SU-DHL-6 (cell line): ENCODE measurements at regions not wholly inside any gene's neighbourhood (a gene's known extent, or its start where the extent isn't known, plus 50 kb on each side); places are given as distances from the start of the nearest gene placed in this dataset.

Experiments
- EZH2phosphoT487 ChIP-seq: fragments of 200-600 bp; sonication (generic), shearing (Covaris generic); conservative IDR thresholded peaks from 2 replicates; pipeline ENCODE4 v1.6.1; 2018; ENCODE audit warnings: mild to moderate bottlenecking, antibody characterized with exemption, low read length, moderate library complexity, mixed read lengths
- TF ChIP-seq, protein P1 (sequence below): fragments of 200-600 bp; sonication (generic); IDR thresholded peaks from one replicate; pipeline ENCODE4 v1.5.1; 2017; ENCODE audit warnings: antibody characterized with exemption, mild to moderate bottlenecking, low read length, moderate library complexity; ENCODE audit not compliant: insufficient read depth, poor library complexity, severe bottlenecking

DNA sequence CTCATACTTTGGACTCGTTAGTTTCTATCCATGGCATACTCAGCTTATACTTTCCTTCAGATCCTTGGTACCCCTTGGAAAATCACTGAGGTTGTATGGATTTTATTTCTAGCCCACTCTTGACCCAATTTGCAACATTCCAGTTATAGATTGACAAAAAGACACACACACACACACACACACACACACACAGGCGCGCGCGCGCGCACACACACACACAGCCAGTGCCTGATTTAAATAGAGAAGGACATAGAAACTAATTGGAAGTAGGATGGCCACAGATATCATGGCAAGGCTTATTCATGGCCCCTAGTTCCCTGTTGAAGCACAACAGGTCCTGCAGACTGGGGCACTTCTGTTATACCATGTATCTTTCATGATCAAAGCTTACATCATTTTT lies 89.1 kb upstream of the CFAP20DC start:
- TF ChIP-seq, protein P1, sequence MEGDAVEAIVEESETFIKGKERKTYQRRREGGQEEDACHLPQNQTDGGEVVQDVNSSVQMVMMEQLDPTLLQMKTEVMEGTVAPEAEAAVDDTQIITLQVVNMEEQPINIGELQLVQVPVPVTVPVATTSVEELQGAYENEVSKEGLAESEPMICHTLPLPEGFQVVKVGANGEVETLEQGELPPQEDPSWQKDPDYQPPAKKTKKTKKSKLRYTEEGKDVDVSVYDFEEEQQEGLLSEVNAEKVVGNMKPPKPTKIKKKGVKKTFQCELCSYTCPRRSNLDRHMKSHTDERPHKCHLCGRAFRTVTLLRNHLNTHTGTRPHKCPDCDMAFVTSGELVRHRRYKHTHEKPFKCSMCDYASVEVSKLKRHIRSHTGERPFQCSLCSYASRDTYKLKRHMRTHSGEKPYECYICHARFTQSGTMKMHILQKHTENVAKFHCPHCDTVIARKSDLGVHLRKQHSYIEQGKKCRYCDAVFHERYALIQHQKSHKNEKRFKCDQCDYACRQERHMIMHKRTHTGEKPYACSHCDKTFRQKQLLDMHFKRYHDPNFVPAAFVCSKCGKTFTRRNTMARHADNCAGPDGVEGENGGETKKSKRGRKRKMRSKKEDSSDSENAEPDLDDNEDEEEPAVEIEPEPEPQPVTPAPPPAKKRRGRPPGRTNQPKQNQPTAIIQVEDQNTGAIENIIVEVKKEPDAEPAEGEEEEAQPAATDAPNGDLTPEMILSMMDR = no peak
- no peak for TF ChIP-seq EZH2phosphoT487
